Aorta (tissue), 5 donors: ENCODE measurements at regions not wholly inside any gene's neighbourhood (a gene's known extent, or its start where the extent isn't known, plus 50 kb on each side); places are given as distances from the start of the nearest gene placed in this dataset.

ENCODE experiments used
- ATAC-seq: fragments of 200-7000 bp; cut with Tn5 transposase; one replicate; pipeline ENCODE4 v1.9.1; 2022; ENCODE audit warnings: moderate library complexity; ENCODE audit not compliant: low FRiP score
- DNase-seq, 2 donors: peaks; one replicate each; pipeline ENCODE4 v3.0.0-alpha.2; 2020
- H3K27ac ChIP-seq, 2 donors: one replicate each; pipeline ENCODE4 v1.5.1; 2013; ENCODE audit warnings: low read length in 2 of 2, mild to moderate bottlenecking in 2 of 2, moderate library complexity in 2 of 2, control low read depth in 1 of 2, inconsistent platforms in 1 of 2, low read depth in 1 of 2
- H3K27me3 ChIP-seq, 2 donors: one replicate each; pipeline ENCODE4 v1.6.1; 2013; ENCODE audit warnings: control low read depth in 1 of 2, low read length in 1 of 2, mild to moderate bottlenecking in 1 of 2, moderate library complexity in 1 of 2; ENCODE audit not compliant: insufficient read depth in 2 of 2, control insufficient read depth in 1 of 2
- H3K36me3 ChIP-seq, 2 donors: one replicate each; pipeline ENCODE4 v1.6.1; 2013; ENCODE audit warnings: control low read depth in 1 of 2, low read length in 1 of 2, mild to moderate bottlenecking in 1 of 2; ENCODE audit not compliant: insufficient read depth in 2 of 2, control insufficient read depth in 1 of 2
- H3K4me1 ChIP-seq, 2 donors: one replicate each; pipeline ENCODE4 v1.6.1; 2013; ENCODE audit warnings: low read length in 2 of 2, control low read depth in 1 of 2, mild to moderate bottlenecking in 1 of 2, moderate library complexity in 1 of 2; ENCODE audit not compliant: insufficient read depth in 2 of 2, control insufficient read depth in 1 of 2
- H3K4me3 ChIP-seq, 2 donors: one replicate each; pipeline ENCODE4 v1.5.1; 2013; ENCODE audit warnings: low read length in 2 of 2, control low read depth in 1 of 2, mild to moderate bottlenecking in 1 of 2
- H3K9me3 ChIP-seq: one replicate; pipeline ENCODE4 v1.6.1; 2013; ENCODE audit warnings: mild to moderate bottlenecking, low read length; ENCODE audit not compliant: control insufficient read depth
- WGBS, 2 donors: extraction: QIAGEN DNeasy Blood & Tissue Kit; methylation state at CpG; one replicate each; pipeline ENCODE4 v1.1.7; 2013; 5-methylcytosine and 5-hydroxymethylcytosine counted together
- intact Hi-C, 2 donors: fragments of 100-400 bp; cut with DNase I; formaldehyde crosslinking; loops; one replicate each; pipeline versions ENCODE4 v1.14.2 to v1.15.0; 2022
- donor health status: healthy with polysubstance abuse.
- donor health status: Bipolar disorder and iron deficiency.
- donor health status: DM: no; HTN: no; CAD: no.
- donor health status: DM: no; HTN: no; CAD: no.
- donor health status: DM: yes; HTN: yes; CAD: no.

- Histone ChIP-seq H3K27ac (no peak overlapping the region), H3K36me3 (no peaks in the 10 kb centered on the region), H3K9me3 (no peaks in the 10 kb centered on the region), H3K27me3 (peaks cover 0 to 4% of the 10 kb centered on the region in 2 donors), H3K4me3 (no peak overlapping the region), H3K4me1 (no peaks in the 10 kb centered on the region)
- intact Hi-C loops, result loop anchor here in 1 of 2 donors (5.0 kb wide), 1 partner anchor 938 kb away; no protein-coding TSS in a partner anchor
- no peak for DNase-seq
- no peak for ATAC-seq
- 84 to 85% methylated on average over 14 of the region's 14 CpGs for WGBS, 2 donors
These were observed 433.2 kb upstream of the MGMT start for GRCh38 chr10:129033790-129034272.

GRCh38 chr10:129035052-129035827 is 431.8 kb upstream of the MGMT start:
- WGBS, 2 donors, result 35 to 46% methylated on average over 24 of the region's 24 CpGs
- H3K4me1 ChIP-seq, result no peaks in the 10 kb centered on the region
- H3K36me3 ChIP-seq, result no peaks in the 10 kb centered on the region
- no peak overlapping the region for H3K4me3 ChIP-seq
- H3K9me3 ChIP-seq, result no peaks in the 10 kb centered on the region
- DNase-seq (no peak), ATAC-seq (no peak)
- no peak overlapping the region for H3K27ac ChIP-seq
- peaks cover 0 to 4% of the 10 kb centered on the region in 2 donors for H3K27me3 ChIP-seq
- intact Hi-C loops, result no loop called here

GRCh38 chr10:129038522-129038921 is 428.5 kb upstream of the MGMT start:
- intact Hi-C loops, result no loop called here
- Histone ChIP-seq H3K4me1 (no peaks in the 10 kb centered on the region), H3K27ac (no peak overlapping the region), H3K4me3 (no peak overlapping the region), H3K36me3 (no peaks in the 10 kb centered on the region), H3K9me3 (peaks cover 1% of the 10 kb centered on the region), H3K27me3 (peaks cover 0 to 1% of the 10 kb centered on the region in 2 donors)
- DNase-seq, result no peak
- ATAC-seq, result no peak
- 6% methylated on average over 4 of the region's 4 CpGs; no CpG with 5 or more reads in 1 of the 2 donors for WGBS, 2 donors

- Histone ChIP-seq H3K27ac (no peak overlapping the region), H3K36me3 (no peaks in the 10 kb centered on the region), H3K9me3 (peaks cover 1% of the 10 kb centered on the region), H3K4me3 (no peak overlapping the region), H3K4me1 (no peaks in the 10 kb centered on the region), H3K27me3 (no peaks in the 10 kb centered on the region)
- no peak for ATAC-seq
- DNase-seq, result no peak
- 59 to 67% methylated on average over 15 of the region's 15 CpGs for WGBS, 2 donors
- intact Hi-C loops, result no loop called here
These were observed 427.4 kb upstream of the MGMT start for GRCh38 chr10:129039406-129040370.

GRCh38 chr10:129040377-129040776 is 426.7 kb upstream of the MGMT start:
- 88 to 100% methylated on average over 1 of the region's 1 CpG for WGBS, 2 donors

GRCh38 chr10:129041916-129042315 is 425.1 kb upstream of the MGMT start:
- Histone ChIP-seq H3K4me1 (no peaks in the 10 kb centered on the region), H3K27ac (no peak overlapping the region), H3K36me3 (no peaks in the 10 kb centered on the region), H3K4me3 (no peak overlapping the region), H3K9me3 (peaks cover 1% of the 10 kb centered on the region), H3K27me3 (no peaks in the 10 kb centered on the region)
- DNase-seq, result no peak
- WGBS, 2 donors, result 96 to 98% methylated on average over 8 to 9 of the region's 9 CpGs
- intact Hi-C loops, result no loop called here
- no peak for ATAC-seq

More at GRCh38 chr10:129040377-129040776, 426.7 kb upstream of the MGMT start:
- DNase-seq (no peak), ATAC-seq (no peak)
- Histone ChIP-seq H3K4me1 (no peaks in the 10 kb centered on the region), H3K27me3 (no peaks in the 10 kb centered on the region), H3K4me3 (no peak overlapping the region), H3K36me3 (no peaks in the 10 kb centered on the region), H3K9me3 (peaks cover 1% of the 10 kb centered on the region), H3K27ac (no peak overlapping the region)
- intact Hi-C loops, result no loop called here

- no peaks in the 10 kb centered on the region for H3K36me3 ChIP-seq
- DNase-seq, result no peak
- intact Hi-C loops, result no loop called here
- H3K4me1 ChIP-seq, result no peaks in the 10 kb centered on the region
- no peak overlapping the region for H3K4me3 ChIP-seq
- peaks cover 1% of the 10 kb centered on the region for H3K9me3 ChIP-seq
- H3K27me3 ChIP-seq, result no peaks in the 10 kb centered on the region
- no peak overlapping the region for H3K27ac ChIP-seq
- WGBS, 2 donors, result 79 to 84% methylated on average over 21 of the region's 21 CpGs
- ATAC-seq, result no peak
These were observed 424.1 kb upstream of the MGMT start for GRCh38 chr10:129042776-129043595.

GRCh38 chr10:129043691-129044090 is 423.4 kb upstream of the MGMT start:
- DNase-seq (no peak), ATAC-seq (no peak)
- Histone ChIP-seq H3K27ac (no peak overlapping the region), H3K9me3 (peaks cover 1% of the 10 kb centered on the region), H3K27me3 (no peaks in the 10 kb centered on the region), H3K4me1 (no peaks in the 10 kb centered on the region), H3K36me3 (no peaks in the 10 kb centered on the region), H3K4me3 (no peak overlapping the region)
- intact Hi-C loops, result no loop called here
- WGBS, 2 donors, result 88 to 90% methylated on average over 3 of the region's 3 CpGs
